GM10266 (cell line): ENCODE measurements at regions not wholly inside any gene's neighbourhood (a gene's known extent, or its start where the extent isn't known, plus 50 kb on each side); places are given as distances from the start of the nearest gene placed in this dataset.
"Not testable (repeated sequence)": the region's sequence is repeated elsewhere in the genome, so short reads cannot be mapped to it uniquely, and the experiment has no call there.

Source experiments
- DNase-seq: peaks from one replicate; pipeline ENCODE4 v3.0.0; 2012; ENCODE audit errors: extremely low spot score
- TF ChIP-seq, protein P1 (sequence below): IDR thresholded peaks from 2 replicates; pipeline ENCODE4 v1.5.1; 2012; ENCODE audit warnings: mild to moderate bottlenecking, low read depth; ENCODE audit not compliant: control insufficient read depth, insufficient read depth; ENCODE audit errors: missing control alignments

DNA sequence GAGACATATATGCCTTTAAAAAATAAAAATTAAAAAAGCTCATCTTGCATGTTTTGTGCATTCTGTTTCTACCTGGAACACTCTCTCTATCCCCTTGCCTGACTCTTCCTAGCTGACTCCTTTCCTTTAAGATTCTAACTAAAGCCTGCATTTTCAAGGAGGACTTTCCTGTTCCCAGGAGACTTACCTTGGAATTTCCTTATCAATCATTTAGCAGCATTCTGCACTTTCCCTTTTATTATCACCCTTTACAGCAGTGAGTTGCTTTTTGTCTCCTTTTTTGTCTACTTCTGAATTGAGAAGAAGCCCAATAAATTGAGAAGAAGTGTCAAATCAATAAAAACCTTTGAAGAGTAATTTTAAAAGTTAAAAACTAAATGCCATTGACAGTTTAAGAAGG, 142.2 kb upstream of the TMEM196 start:
- TF ChIP-seq, protein P1, sequence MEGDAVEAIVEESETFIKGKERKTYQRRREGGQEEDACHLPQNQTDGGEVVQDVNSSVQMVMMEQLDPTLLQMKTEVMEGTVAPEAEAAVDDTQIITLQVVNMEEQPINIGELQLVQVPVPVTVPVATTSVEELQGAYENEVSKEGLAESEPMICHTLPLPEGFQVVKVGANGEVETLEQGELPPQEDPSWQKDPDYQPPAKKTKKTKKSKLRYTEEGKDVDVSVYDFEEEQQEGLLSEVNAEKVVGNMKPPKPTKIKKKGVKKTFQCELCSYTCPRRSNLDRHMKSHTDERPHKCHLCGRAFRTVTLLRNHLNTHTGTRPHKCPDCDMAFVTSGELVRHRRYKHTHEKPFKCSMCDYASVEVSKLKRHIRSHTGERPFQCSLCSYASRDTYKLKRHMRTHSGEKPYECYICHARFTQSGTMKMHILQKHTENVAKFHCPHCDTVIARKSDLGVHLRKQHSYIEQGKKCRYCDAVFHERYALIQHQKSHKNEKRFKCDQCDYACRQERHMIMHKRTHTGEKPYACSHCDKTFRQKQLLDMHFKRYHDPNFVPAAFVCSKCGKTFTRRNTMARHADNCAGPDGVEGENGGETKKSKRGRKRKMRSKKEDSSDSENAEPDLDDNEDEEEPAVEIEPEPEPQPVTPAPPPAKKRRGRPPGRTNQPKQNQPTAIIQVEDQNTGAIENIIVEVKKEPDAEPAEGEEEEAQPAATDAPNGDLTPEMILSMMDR: no peak
- DNase-seq: no peak

DNA sequence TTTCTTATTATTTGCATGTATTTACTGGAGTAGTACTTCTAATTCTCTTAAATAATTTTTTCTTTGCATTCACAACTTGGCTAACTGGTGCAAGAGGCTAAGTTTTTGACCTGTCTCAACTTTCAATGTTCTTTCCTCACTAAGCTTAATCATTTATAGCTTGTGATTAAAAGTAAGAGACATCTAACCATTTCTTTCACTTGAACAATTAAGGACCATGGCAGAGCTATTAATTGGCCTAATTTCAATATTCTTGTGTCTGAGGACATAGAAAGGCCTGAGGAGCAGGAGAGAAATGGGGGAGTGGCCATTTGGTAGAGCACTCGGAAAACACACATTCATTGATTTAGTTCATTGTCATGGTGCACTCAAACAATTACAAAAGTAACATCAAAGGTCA, 141.4 kb upstream of the TMEM196 start:
- no peak for DNase-seq
- TF ChIP-seq, protein P1: no peak

DNA sequence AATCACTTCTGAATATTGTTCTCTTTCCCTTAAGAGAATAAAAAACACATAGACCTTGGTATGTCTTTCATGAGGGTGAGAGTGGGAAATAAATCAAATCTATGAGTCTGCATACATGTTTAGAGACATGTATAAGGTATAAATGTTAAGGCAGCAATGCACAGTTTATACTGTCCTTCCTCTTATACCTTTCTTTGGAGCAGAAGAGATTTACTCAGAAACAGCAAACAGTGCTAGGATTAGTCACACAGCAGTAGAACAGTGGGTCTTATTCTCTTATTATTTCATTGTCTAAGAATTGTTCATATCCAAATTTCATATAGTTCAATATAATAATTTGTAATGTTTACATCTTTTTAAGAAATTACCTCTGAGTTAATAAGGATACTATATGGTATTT, 126.7 kb upstream of the TMEM196 start:
- TF ChIP-seq, protein P1: no peak

DNA sequence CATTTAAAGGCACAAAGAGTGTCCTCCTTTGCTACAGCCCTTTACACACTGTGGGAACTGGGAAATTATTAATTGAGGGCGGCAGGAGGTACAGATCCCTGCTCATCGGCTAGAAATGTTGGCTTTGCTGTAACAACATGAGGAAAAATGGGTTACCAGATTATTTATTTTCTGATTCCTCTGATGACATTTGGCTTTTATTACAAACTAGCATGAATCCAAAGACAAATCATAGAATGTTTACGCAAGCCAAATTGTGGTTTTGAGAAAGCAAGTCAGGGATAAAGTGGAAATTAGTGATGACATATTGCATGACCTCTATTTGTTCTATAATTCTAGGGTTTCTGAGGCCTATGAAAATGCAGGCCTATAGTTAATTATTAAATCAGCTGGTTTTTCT, 126.1 kb upstream of the TMEM196 start:
- TF ChIP-seq, protein P1: no peak

More for the DNA sequence above, 126.7 kb upstream of the TMEM196 start:
- DNase-seq: no peak

DNA sequence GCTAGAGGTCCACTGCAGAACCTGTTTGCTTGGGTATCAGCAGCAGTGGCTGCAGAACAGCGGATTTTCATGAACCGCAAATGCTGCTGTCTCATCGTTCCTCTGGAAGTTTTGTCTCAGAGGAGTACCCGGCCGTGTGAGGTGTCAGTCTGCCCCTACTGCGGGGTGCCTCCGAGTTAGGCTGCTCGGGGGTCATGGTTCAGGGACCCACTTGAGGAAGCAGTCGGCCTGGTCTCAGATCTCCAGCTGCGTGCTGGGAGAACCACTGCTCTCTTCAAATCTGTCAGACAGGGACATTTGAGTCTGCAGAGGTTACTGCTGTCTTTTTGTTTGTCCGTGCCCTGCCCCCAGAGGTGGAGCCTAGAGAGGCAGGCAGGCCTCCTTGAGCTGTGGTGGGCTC, 109.5 kb upstream of the TMEM196 start:
- DNase-seq: not testable (repeated sequence)

More for the DNA sequence above, 126.1 kb upstream of the TMEM196 start:
- no peak for DNase-seq

DNA sequence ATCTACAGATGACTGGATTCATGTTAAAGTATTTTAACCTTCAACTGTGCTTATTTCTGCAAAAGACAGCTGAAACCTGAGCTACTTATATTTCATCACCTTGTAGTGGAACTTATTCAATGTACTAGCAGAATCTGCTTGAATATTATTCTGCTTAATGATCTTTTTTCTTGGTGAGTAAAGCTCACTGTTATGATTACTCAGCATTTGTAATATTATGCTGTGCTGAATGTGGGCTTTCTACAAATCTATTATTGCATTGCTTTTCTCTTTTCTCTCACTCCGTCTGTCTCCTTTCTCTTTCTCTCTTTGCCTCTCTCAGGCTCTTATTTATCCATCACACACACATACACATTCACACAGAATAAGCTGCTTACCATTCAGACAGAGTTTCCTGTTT, 98.7 kb upstream of the TMEM196 start:
- DNase-seq: no peak
- TF ChIP-seq, protein P1: no peak

DNA sequence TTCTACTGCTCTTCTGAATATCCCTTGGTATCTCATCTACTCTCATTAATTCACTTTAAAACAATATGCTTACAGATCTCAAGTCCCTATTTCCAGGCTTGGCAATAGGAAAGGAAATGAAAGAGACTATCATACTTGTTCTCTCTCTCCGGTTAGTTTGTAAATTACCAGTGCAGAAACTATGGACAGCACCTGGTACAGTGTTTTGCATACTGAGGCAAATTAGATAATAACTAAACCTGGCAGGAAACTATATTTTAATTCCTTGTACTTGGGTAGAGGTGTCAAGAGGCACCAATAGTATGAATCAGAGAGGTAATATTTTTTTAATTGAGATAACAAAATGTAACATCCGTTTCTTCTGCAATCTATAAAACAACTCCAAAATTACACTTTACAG, 97.7 kb upstream of the TMEM196 start:
- TF ChIP-seq, protein P1: no peak
- DNase-seq: no peak

DNA sequence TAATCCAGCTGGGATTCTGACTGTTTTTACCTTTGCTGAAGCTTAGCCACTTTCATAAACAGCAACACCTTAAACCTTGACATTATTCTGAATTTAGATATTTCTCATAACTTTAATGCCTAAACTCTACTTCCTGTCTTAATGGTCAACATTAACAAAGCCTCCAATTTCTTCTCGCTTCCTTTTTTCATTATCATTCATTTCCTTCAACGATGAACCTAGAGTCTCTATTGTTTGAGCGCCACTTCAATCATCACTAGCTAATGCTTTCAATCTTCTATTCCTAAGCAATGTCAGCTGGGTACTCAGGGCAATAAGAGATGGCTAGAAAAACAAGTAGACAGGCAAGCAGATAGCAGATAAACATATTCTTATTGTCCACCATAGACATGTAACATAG, 96.6 kb upstream of the TMEM196 start:
- TF ChIP-seq, protein P1: no peak
- no peak for DNase-seq
